ENCODE measurements at regions not wholly inside any gene's neighbourhood (a gene's known extent, or its start where the extent isn't known, plus 50 kb on each side); places are given as distances from the start of the nearest gene placed in this dataset.

- TF ChIP-seq GATA2 (IDR thresholded peaks at IDR 0.05; ENCODE audit: low read depth, low read length) (no peak), GATA3 (IDR thresholded peaks at IDR 0.05; ENCODE audit: low read depth, low read length) (no peak)
Observed at GRCh38 chr5:124310453-124310852, 436.0 kb downstream of the ZNF608 start.

DNA sequence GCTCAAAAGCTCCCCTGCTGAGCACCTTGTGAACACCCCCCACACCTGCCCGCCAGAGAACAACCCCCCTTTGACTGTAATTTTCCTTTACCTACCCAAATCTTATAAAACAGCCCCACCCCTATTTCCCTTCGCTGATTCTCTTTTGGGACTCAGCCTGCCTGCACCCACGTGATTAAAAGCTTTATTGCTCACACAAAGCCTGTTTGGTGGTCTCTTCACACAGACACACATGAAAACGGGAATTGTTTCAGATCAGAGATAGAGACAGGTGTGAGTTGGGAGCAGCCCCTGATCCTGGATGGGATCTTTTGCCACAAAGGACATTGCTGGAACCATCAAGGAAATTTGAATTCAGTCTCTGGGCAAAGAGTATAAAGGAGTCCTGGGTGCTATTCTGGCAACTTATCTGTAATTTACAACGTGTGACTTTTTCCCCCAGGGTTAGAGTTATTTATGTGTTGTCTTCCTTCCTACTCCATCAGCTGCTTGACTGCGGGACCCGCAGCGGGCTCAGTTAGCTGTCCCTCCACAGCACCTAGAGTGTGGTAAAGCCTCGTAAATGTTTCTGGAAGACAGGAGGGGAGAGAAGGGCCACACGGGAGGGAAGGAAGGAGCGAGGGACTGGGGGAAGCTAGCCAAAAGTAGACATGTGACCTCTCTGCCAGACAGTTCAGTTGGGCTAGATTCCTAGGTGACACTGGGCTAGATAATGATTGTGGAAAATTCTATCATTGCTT, 437.0 kb downstream of the ZNF608 start:
- TF ChIP-seq GATA3 (IDR thresholded peaks at IDR 0.05; ENCODE audit: low read depth, low read length) (no peak), GATA2 (IDR thresholded peaks at IDR 0.05; ENCODE audit: low read depth, low read length) (no peak)

DNA sequence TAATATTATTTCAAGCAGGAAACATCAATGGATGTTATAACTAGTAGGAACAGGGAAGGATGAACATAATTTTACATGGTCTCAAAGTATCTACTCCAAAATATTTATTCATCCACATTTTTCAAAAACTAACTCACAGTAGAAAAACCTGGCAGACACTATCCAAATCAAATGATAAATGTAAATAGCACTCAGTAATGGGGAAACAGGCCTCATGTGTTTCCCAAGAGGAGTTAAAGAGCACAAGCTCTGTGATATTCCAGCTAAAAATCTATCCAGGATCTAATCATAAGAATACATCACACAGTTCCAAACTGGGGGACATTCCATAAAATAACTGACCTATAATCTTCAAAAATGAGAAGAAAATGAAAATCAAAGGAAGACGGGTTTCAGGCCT, 443.1 kb downstream of the ZNF608 start:
- no peak for TF ChIP-seq GATA2 (IDR thresholded peaks at IDR 0.05; ENCODE audit: low read depth, low read length)
- TF ChIP-seq GATA3 (IDR thresholded peaks at IDR 0.05; ENCODE audit: low read depth, low read length), result no peak

DNA sequence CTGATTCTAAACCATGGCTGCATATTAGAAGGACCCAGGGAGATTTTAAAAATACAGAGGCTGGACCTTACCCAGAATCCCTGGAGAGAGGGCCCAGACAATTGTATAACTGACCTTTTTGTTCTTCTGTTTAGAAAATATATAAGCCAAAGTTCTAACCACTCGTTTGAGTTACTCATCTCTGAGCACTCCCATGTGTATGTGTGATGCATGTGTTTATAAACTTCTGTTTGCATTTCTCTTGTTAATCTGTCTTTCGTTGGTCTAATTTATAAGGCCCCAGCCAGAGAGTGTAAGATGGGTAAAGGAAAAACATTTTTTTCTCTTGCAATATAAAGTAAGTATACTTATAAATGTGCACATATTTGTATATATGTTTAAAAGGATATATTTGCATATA, 443.9 kb downstream of the ZNF608 start:
- no peak for TF ChIP-seq GATA2 (IDR thresholded peaks at IDR 0.05; ENCODE audit: low read depth, low read length)
- TF ChIP-seq GATA3 (IDR thresholded peaks at IDR 0.05; ENCODE audit: low read depth, low read length), result no peak

DNA sequence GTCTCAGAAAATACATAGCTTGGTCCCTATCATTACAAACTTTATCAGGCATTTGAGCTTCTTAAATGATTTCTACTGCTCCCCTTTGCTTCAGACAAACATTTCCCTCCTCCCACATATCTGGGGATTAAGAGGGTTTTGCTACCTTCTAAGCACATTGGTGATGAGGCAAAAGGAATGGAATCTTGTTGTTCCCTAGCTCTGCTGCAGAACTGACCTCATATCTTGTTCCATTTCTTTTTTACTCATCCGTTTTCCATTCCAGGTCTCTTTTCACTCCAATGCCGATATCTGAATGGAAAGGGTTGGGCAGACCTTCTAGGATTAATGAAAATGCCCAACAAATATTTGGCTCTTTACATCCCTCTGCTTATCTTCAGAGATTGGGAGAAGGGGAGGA, 444.6 kb downstream of the ZNF608 start:
- TF ChIP-seq GATA3 (IDR thresholded peaks at IDR 0.05; ENCODE audit: low read depth, low read length) (no peak), GATA2 (IDR thresholded peaks at IDR 0.05; ENCODE audit: low read depth, low read length) (no peak)

- no peak for TF ChIP-seq GATA2 (IDR thresholded peaks at IDR 0.05; ENCODE audit: low read depth, low read length)
- TF ChIP-seq GATA3 (IDR thresholded peaks at IDR 0.05; ENCODE audit: low read depth, low read length), result no peak
Observed at GRCh38 chr5:124300815-124301621, 445.4 kb downstream of the ZNF608 start.

DNA sequence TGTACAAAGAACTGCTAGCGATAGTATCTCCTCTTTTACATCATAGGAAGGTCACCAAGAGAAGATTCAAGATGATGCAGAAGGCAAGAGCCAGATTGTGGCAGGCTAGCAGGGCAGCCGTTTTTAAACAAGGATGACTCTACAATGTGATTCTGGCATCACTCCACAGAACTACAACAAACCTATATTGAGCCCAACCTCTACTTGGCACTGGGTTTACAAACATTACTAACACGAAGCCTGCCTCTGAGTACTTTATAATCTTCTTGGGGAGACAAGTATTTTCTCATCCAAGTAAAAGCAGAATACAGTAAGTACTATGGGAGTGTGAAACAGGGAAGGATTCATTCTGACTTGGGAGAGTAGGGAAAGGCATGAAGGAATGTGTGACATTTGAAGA, 448.6 kb downstream of the ZNF608 start:
- no peak for TF ChIP-seq GATA2 (IDR thresholded peaks at IDR 0.05; ENCODE audit: low read depth, low read length)

GRCh38 chr5:124292322-124292855, 454.1 kb downstream of the ZNF608 start:
- no peak for TF ChIP-seq GATA3 (IDR thresholded peaks at IDR 0.05; ENCODE audit: low read depth, low read length)

DNA sequence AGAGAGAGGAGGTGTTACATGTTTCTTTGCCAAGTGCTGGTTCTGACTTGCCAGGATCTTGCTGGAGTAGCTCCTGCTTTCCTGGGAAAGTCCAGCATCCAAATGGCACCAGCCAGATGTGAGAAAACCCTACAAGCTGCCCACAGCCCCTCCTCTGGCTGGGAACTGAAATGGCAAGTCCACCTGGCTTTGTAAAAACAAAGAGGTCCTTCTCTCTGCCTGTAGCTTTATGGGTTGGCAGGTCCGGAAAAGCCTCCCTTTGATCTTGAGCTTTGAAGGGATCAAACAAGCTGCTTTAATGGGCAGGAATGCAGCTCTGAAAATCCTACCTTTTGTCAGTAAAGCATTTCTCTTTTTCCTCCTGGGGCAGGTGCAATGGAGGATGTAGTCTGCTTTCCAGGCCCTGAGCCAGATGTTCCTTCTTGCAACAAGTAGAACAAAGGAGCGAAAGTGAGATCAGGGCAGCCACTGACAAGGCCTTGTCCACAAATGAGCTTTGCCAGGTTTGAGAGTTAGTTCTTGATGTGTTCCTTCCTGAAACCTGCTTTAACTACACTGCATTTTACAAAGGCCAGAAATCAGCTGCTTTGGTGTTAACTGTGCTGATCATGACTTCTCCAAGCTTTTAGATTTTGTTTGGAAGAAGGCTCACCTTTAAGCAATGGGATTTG, 456.7 kb downstream of the ZNF608 start:
- TF ChIP-seq GATA3 (IDR thresholded peaks at IDR 0.05; ENCODE audit: low read depth, low read length), result no peak
- TF ChIP-seq GATA2 (IDR thresholded peaks at IDR 0.05; ENCODE audit: low read depth, low read length), result no peak

GRCh38 chr5:124289130-124289529, 457.3 kb downstream of the ZNF608 start:
- no peak for TF ChIP-seq GATA2 (IDR thresholded peaks at IDR 0.05; ENCODE audit: low read depth, low read length)
- no peak for TF ChIP-seq GATA3 (IDR thresholded peaks at IDR 0.05; ENCODE audit: low read depth, low read length)

DNA sequence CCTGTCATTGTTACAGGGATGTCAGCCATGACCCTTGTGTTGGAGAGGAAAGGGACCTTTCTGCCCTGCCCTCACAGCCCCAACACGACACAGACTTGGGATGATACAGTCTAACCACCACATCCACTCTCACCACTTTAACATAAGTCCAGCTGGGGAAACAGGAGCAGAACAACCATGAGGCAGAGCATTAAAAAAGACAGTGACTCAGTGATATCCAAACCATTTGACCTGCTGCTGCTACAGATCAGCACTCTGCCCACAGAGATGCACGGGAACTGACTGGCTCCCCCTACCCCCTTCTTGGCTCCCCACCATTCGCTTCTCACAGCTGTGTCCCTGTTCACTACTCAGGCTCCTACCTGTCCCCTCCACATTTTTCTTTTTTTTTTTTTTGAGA, 458.6 kb downstream of the ZNF608 start:
- TF ChIP-seq GATA2 (IDR thresholded peaks at IDR 0.05; ENCODE audit: low read depth, low read length), result no peak
- TF ChIP-seq GATA3 (IDR thresholded peaks at IDR 0.05; ENCODE audit: low read depth, low read length), result no peak

GRCh38 chr5:124285733-124286132, 460.7 kb downstream of the ZNF608 start:
- TF ChIP-seq GATA2 (IDR thresholded peaks at IDR 0.05; ENCODE audit: low read depth, low read length), result no peak
- TF ChIP-seq GATA3 (IDR thresholded peaks at IDR 0.05; ENCODE audit: low read depth, low read length), result no peak

GRCh38 chr5:124285071-124285470, 461.4 kb downstream of the ZNF608 start:
- no peak for TF ChIP-seq GATA3 (IDR thresholded peaks at IDR 0.05; ENCODE audit: low read depth, low read length)
- TF ChIP-seq GATA2 (IDR thresholded peaks at IDR 0.05; ENCODE audit: low read depth, low read length), result no peak

DNA sequence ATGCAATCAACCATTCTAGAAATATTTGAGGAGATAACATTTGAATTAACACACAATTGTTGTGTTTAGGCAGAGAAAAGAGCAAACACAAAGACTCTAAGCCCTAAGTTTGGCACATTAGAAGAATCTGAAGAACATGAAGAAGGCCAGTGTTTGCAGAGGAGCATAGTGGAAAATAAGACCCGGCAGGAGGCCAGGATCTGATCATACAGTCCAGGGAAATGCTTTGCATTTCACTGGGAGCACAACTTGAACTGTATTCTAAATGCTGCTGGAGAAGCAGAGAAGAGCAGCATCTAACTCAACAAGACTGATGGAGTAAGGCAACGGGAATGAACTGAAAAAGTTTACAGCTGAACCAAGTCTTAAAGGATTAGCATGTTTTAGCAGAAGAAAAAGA, 463.4 kb downstream of the ZNF608 start:
- no peak for TF ChIP-seq GATA3 (IDR thresholded peaks at IDR 0.05; ENCODE audit: low read depth, low read length)
- TF ChIP-seq GATA2 (IDR thresholded peaks at IDR 0.05; ENCODE audit: low read depth, low read length), result no peak

Data from SH-SY5Y (cell line).